Keratinocyte (primary cell): ENCODE measurements at regions not wholly inside any gene's neighbourhood (a gene's known extent, or its start where the extent isn't known, plus 50 kb on each side); places are given as distances from the start of the nearest gene placed in this dataset.

Source experiments
- DNase-seq: peaks from one replicate; pipeline ENCODE4 v3.0.0-alpha.2; 2011; ENCODE audit warnings: low read depth, missing footprints, low spot score
- FAIRE-seq: peaks from 2 replicates; lab custom pipeline; 2011; peaks lifted over from hg19 to GRCh38; lab: Jason Lieb, UNC
- H2AFZ ChIP-seq: 2 replicates; pipeline ENCODE4 v1.6.0; 2012; ENCODE audit warnings: low read length, control low read depth, inconsistent platforms; ENCODE audit not compliant: control insufficient read depth
- H3K27ac ChIP-seq: 2 replicates; pipeline ENCODE4 v1.5.1; 2011; ENCODE audit warnings: low read length; ENCODE audit not compliant: control insufficient read depth, insufficient read depth
- H3K27me3 ChIP-seq: 3 replicates; pipeline ENCODE4 v1.6.0; 2011; ENCODE audit warnings: low read length; ENCODE audit not compliant: control insufficient read depth, insufficient read depth; ENCODE audit errors: extremely low read depth
- H3K36me3 ChIP-seq, 2 experiments: 2 replicates in 1 of 2; 3 replicates in 1 of 2; pipeline ENCODE4 v1.5.1; 2011; ENCODE audit warnings: low read length in 2 of 2, mild to moderate bottlenecking in 1 of 2; ENCODE audit not compliant: control insufficient read depth in 2 of 2, insufficient read depth in 2 of 2; ENCODE audit errors: extremely low read depth in 1 of 2
- H3K4me1 ChIP-seq: 3 replicates; pipeline ENCODE4 v1.5.1; 2011; ENCODE audit warnings: low read length; ENCODE audit not compliant: control insufficient read depth, insufficient read depth; ENCODE audit errors: extremely low read depth
- H3K4me2 ChIP-seq: 3 replicates; pipeline ENCODE4 v1.6.0; 2011; ENCODE audit warnings: low read depth, low read length; ENCODE audit not compliant: control insufficient read depth, insufficient read depth; ENCODE audit errors: extremely low read depth
- H3K4me3 ChIP-seq, 3 experiments: fragments of 200-600 bp in 1 of 3; sonication (generic) in 1 of 3; 2 replicates in 2 of 3; 3 replicates in 1 of 3; pipeline ENCODE4 v1.5.1; 2011 to 2016; ENCODE audit warnings: low read length in 3 of 3, mild to moderate bottlenecking in 3 of 3, control low read depth in 2 of 3, inconsistent platforms in 1 of 3, low read depth in 1 of 3, mixed read lengths in 1 of 3, mixed run types in 1 of 3, moderate library complexity in 1 of 3; ENCODE audit not compliant: control insufficient read depth in 2 of 3, insufficient read depth in 2 of 3; ENCODE audit errors: extremely low read depth in 1 of 3
- H3K79me2 ChIP-seq: 2 replicates; pipeline ENCODE4 v1.6.0; 2012; ENCODE audit warnings: low read length; ENCODE audit not compliant: control insufficient read depth, insufficient read depth
- H3K9ac ChIP-seq: 3 replicates; pipeline ENCODE4 v1.6.0; 2011; ENCODE audit warnings: low read length; ENCODE audit not compliant: control insufficient read depth, insufficient read depth; ENCODE audit errors: extremely low read depth
- H3K9me1 ChIP-seq: 3 replicates; pipeline ENCODE4 v1.6.0; 2011; ENCODE audit warnings: low read length; ENCODE audit not compliant: control insufficient read depth, insufficient read depth; ENCODE audit errors: extremely low read depth
- H3K9me3 ChIP-seq: 2 replicates; pipeline ENCODE4 v1.5.1; 2012; ENCODE audit warnings: low read depth, low read length; ENCODE audit not compliant: control insufficient read depth
- H4K20me1 ChIP-seq: 3 replicates; pipeline ENCODE4 v1.6.0; 2011; ENCODE audit warnings: low read length; ENCODE audit not compliant: control insufficient read depth, insufficient read depth; ENCODE audit errors: extremely low read depth
- EZH2 ChIP-seq: IDR thresholded peaks from one replicate; pipeline ENCODE4 v1.6.1; 2012; ENCODE audit warnings: inconsistent platforms, mild to moderate bottlenecking, low read length, moderate library complexity
- dilution Hi-C: fragments of 300-500 bp; cut with MboI; formaldehyde crosslinking; loops from one replicate; pipeline ENCODE4 v1.7.0; 2020; ENCODE audit warnings: low sequenced_read_pairs; ENCODE audit not compliant: extremely low pct_ligation_motif_present
- TF ChIP-seq, protein P1 (sequence below), 3 experiments: IDR thresholded peaks in 1 of 3; conservative IDR thresholded peaks in 1 of 3; optimal IDR thresholded peaks in 1 of 3; 2 replicates in 2 of 3; 3 replicates in 1 of 3; pipeline versions ENCODE3 to v1.5.1; 2011; ENCODE audit warnings: low read length in 3 of 3, mild to moderate bottlenecking in 3 of 3, moderate library complexity in 2 of 3, control low read depth in 1 of 3, inconsistent platforms in 1 of 3; ENCODE audit not compliant: insufficient read depth in 2 of 3; ENCODE audit errors: extremely low read depth in 1 of 3

DNA sequence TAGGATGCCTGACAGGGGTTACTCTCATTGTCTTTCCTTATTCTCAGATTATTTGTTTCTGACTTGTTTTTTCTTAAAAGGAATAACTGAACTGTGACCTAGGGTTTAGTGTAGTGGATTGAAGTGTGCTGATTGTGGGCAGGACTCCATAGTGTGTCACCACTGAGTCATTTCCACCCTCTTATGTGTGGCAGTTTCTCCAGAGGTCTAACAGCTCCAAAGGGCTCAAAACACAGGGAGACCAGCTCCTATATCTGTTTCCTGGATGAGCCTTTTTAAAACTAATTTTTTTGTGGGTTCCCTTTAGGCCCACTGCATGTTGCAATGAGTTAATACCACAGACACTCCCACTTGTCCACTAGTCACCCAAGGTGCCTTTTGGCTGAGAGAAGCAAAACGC lies 951.1 kb upstream of the ADGRB3 start:
- FAIRE-seq (no peak), DNase-seq (no peak)
- H3K36me3 ChIP-seq, result no peaks in the 10 kb centered on the region
- H3K9me3 ChIP-seq, result no peaks in the 10 kb centered on the region
- H3K4me3 ChIP-seq, result no peak overlapping the region
- no peak overlapping the region for H3K4me2 ChIP-seq
- no peaks in the 10 kb centered on the region for H4K20me1 ChIP-seq
- no peaks in the 10 kb centered on the region for H3K27me3 ChIP-seq
- H3K9ac ChIP-seq, result no peak overlapping the region
- H3K79me2 ChIP-seq, result no peaks in the 10 kb centered on the region
- no peak overlapping the region for H2AFZ ChIP-seq
- TF ChIP-seq, protein P1, sequence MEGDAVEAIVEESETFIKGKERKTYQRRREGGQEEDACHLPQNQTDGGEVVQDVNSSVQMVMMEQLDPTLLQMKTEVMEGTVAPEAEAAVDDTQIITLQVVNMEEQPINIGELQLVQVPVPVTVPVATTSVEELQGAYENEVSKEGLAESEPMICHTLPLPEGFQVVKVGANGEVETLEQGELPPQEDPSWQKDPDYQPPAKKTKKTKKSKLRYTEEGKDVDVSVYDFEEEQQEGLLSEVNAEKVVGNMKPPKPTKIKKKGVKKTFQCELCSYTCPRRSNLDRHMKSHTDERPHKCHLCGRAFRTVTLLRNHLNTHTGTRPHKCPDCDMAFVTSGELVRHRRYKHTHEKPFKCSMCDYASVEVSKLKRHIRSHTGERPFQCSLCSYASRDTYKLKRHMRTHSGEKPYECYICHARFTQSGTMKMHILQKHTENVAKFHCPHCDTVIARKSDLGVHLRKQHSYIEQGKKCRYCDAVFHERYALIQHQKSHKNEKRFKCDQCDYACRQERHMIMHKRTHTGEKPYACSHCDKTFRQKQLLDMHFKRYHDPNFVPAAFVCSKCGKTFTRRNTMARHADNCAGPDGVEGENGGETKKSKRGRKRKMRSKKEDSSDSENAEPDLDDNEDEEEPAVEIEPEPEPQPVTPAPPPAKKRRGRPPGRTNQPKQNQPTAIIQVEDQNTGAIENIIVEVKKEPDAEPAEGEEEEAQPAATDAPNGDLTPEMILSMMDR (optimal IDR thresholded peaks at IDR 0.05 in 1 of 3, IDR thresholded peaks at IDR 0.05 in 1 of 3, conservative IDR thresholded peaks at IDR 0.05 in 1 of 3; ENCODE audit: extremely low read depth in 1 of 3, insufficient read depth in 2 of 3, low read length in 3 of 3), result no peak
- no peak for TF ChIP-seq EZH2
- no peaks in the 10 kb centered on the region for H3K9me1 ChIP-seq
- dilution Hi-C loops, result no loop called here
- H3K27ac ChIP-seq, result no peak overlapping the region
- no peaks in the 10 kb centered on the region for H3K4me1 ChIP-seq

DNA sequence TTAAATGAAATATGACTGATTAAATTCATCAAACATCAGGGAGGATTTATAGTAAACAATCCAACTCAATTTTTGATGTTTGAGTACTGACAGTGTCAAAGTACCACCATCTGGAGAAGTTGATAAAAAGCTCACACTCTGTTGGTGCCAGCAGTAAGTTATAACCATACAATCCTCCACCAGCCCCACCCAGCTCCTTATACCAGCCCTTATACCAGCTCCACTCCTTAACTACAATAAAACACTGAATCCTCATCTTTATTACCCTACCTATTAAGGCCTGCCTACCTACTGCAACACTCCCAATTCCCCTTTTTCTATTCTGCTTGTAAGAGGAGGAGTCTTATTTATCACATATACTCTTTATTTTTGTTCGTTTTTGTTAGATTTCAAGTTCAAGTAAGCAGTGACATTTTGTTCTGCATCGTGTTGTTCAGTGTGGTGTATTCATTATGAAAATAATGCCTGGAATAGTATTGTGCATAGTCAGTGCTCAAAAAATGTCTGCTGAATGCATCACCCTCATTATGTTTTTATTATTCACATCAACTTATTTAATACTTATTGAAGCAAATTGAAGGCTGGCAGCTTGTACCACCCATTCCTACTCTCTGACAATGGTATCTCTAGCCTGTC lies 954.7 kb upstream of the ADGRB3 start:
- Histone ChIP-seq H3K4me3 (no peak overlapping the region), H3K4me1 (no peaks in the 10 kb centered on the region), H3K27me3 (no peaks in the 10 kb centered on the region), H3K79me2 (no peaks in the 10 kb centered on the region), H3K36me3 (no peaks in the 10 kb centered on the region), H2AFZ (no peak overlapping the region), H4K20me1 (no peaks in the 10 kb centered on the region), H3K9me1 (no peaks in the 10 kb centered on the region), H3K9me3 (no peaks in the 10 kb centered on the region), H3K4me2 (no peak overlapping the region), H3K27ac (no peak overlapping the region), H3K9ac (no peak overlapping the region)
- dilution Hi-C loops, result no loop called here
- no peak for FAIRE-seq
- DNase-seq, result no peak
- TF ChIP-seq EZH2, result no peak
- TF ChIP-seq, protein P1 (optimal IDR thresholded peaks at IDR 0.05 in 1 of 3, IDR thresholded peaks at IDR 0.05 in 1 of 3, conservative IDR thresholded peaks at IDR 0.05 in 1 of 3; ENCODE audit: extremely low read depth in 1 of 3, insufficient read depth in 2 of 3, low read length in 3 of 3), result no peak
